HAP-1 (cell line): ENCODE measurements at regions not wholly inside any gene's neighbourhood (a gene's known extent, or its start where the extent isn't known, plus 50 kb on each side); places are given as distances from the start of the nearest gene placed in this dataset.
"Not testable (repeated sequence)": the region's sequence is repeated elsewhere in the genome, so short reads cannot be mapped to it uniquely, and the experiment has no call there.

Source experiments
- DNase-seq, 2 experiments: peaks; one replicate each; pipeline ENCODE4 v3.0.0-alpha.2; 2016 to 2020; ENCODE audit warnings: low spot score in 2 of 2
- H3K27me3 ChIP-seq: fragments of 250-450 bp; sonication (Bioruptor Pico); 2 replicates; pipeline ENCODE4 v1.5.1; 2020; ENCODE audit warnings: low read depth, mild to moderate bottlenecking, moderate library complexity
- H3K36me3 ChIP-seq: fragments of 250-450 bp; sonication (Bioruptor Pico); replicated peaks from 2 replicates; pipeline ENCODE4 v1.5.1; 2020; ENCODE audit warnings: mild to moderate bottlenecking
- H3K4me1 ChIP-seq: fragments of 250-450 bp; sonication (Bioruptor Pico); 2 replicates; pipeline ENCODE4 v1.5.1; 2020; ENCODE audit warnings: mild to moderate bottlenecking
- H3K4me3 ChIP-seq: fragments of 250-450 bp; sonication (Bioruptor Pico); 2 replicates; pipeline ENCODE4 v1.5.1; 2020; ENCODE audit warnings: mild to moderate bottlenecking, moderate library complexity
- H3K9me3 ChIP-seq: fragments of 250-450 bp; sonication (Bioruptor Pico); 2 replicates; pipeline ENCODE4 v1.5.1; 2020; ENCODE audit warnings: mild to moderate bottlenecking, moderate library complexity
- in situ Hi-C: fragments of 300-500 bp; cut with MboI; formaldehyde crosslinking; loops from 3 replicates; pipeline ENCODE4 v1.14.3; 2020; ENCODE audit warnings: low sequenced_read_pairs, inconsistent platforms, mixed read lengths

DNA sequence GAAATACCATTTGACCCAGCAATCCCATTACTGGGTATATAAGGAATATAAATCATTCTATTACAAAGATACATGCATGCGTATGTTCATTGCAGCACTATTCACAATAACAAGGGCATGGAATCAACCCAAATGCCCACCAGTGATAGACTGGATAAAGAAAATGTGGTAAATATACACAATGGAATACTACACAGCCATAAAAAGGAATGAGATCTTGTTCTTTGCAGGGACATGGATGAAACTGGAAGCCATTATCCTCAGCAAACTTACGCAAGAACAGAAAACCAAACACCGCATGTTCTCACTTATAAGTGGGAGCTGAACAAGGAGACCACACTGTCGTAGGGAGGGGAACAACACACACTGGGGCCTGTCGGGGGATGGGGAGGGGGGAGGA is 57.3 kb upstream of the PIP4K2A start:
- H3K9me3 ChIP-seq, H3K4me3 ChIP-seq, H3K4me1 ChIP-seq, H3K36me3 ChIP-seq, DNase-seq, H3K27me3 ChIP-seq, in situ Hi-C loops: not testable (repeated sequence)

DNA sequence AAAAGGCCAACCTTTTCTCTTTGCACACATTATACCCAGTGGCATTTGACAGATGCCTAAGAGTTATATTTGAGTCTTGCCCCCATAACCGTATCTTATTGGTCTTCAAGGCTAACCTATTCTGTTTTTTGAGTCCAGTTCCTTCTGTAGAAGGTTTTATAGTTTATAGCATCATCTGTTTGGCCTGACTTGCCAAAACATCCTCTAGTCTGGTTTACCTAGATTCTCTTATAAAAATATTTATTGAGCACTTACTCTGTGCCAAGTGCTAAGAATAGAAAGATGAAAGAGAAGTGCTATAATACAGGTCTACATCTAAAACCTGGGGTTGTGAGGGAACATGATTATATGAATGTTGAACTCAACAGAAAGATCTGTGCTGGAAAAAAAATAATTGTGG is 55.9 kb upstream of the PIP4K2A start:
- Histone ChIP-seq H3K36me3 (no peaks in the 10 kb centered on the region; the same call in 1 of the 2 replicates), H3K9me3 (no peaks in the 10 kb centered on the region), H3K4me3 (no peak overlapping the region), H3K4me1 (no peaks in the 10 kb centered on the region), H3K27me3 (no peaks in the 10 kb centered on the region)
- no peak for DNase-seq
- in situ Hi-C loops, result no loop called here

DNA sequence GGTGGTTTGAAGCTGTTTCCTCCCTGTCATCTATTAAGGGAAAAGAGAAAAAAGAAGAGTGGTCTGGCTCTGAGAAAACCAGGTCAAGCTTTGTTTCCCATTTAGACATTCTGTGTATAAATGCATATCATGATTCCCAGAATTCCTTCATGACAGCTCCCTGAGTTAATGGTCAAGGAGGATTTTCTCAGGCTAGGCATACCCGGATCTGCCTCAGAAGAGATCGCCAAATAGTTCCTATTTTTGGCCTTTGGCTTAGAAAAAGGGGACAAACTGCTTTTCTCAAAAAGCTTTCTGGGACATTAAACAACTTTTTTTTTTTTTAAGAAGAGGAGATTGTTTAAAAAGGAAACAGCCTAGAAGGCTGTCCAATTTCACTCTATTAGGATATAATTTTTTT is 53.5 kb upstream of the PIP4K2A start:
- in situ Hi-C loops, result no loop called here
- no peak for DNase-seq
- no peaks in the 10 kb centered on the region for H3K4me1 ChIP-seq
- H3K36me3 ChIP-seq, result no peaks in the 10 kb centered on the region; the same call in 1 of the 2 replicates
- H3K27me3 ChIP-seq, result no peaks in the 10 kb centered on the region
- H3K4me3 ChIP-seq, result no peak overlapping the region
- H3K9me3 ChIP-seq, result no peaks in the 10 kb centered on the region

DNA sequence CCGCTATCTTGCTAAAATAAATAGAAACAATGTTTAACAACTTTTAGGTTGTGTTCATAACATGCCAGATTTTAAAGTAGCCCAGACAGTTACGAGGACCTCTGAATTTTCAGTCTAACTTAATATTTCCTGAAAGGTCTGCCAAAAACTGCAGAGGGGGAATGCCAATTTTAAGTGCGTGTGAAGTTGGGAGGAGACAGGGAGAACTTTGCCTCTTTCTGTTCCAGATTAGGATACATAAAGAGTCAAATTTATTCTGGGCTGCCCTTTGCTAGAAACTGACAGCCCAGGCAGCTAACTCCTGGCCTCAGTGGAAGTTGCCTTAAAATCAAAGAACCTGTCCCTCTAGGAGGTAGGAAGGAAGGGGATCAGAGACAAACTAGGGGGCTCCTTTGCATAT is 52.3 kb upstream of the PIP4K2A start:
- no peak overlapping the region for H3K4me3 ChIP-seq
- no peaks in the 10 kb centered on the region for H3K9me3 ChIP-seq
- no peaks in the 10 kb centered on the region; the same call in 1 of the 2 replicates for H3K36me3 ChIP-seq
- H3K27me3 ChIP-seq, result no peaks in the 10 kb centered on the region
- DNase-seq, result no peak
- in situ Hi-C loops, result no loop called here
- H3K4me1 ChIP-seq, result no peaks in the 10 kb centered on the region

DNA sequence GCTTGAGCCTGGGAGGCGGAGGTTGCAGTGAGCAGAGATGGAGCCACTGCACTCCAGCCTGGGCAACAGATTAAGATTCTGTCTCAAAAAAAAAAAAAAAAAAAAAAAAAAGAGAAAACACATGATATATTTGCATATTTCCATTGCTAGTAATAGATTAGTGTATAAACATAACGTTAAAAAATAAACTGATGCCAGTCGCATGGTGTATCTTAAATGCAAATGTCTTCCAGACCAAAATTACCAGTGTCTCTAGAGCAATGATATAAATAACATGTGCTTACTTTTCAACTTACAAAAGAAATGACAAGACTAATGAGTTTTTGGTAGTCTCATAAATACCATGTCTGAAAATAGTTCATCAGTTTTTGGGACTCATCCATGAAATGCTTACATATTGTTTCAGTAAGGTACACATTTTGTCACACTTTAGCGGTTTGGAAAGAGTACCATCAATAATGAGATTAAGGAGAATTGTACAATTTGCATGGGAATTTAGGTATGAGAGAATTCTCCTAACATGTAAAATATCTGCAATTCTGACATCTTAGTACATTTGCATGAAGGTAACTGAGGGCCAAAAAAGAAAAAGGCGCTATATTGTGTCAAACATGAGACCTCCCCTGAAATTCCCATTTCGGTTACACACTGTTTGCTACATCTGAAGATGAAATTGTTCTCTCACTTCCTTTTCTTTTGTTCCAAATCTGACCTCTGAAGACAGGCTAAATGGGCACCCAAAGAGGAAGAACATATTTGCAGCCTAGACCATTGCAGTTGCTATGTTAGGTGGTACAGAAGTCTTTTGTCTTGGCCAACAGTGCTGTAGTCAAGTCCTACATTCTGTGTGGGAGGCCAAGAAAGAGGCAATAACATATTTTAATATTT is 51.5 kb upstream of the PIP4K2A start:
- in situ Hi-C loops, result no loop called here
- Histone ChIP-seq H3K27me3 (no peaks in the 10 kb centered on the region), H3K4me1 (no peaks in the 10 kb centered on the region), H3K4me3 (no peak overlapping the region), H3K36me3 (no peaks in the 10 kb centered on the region; the same call in 1 of the 2 replicates), H3K9me3 (no peaks in the 10 kb centered on the region)
- DNase-seq, result no peak

DNA sequence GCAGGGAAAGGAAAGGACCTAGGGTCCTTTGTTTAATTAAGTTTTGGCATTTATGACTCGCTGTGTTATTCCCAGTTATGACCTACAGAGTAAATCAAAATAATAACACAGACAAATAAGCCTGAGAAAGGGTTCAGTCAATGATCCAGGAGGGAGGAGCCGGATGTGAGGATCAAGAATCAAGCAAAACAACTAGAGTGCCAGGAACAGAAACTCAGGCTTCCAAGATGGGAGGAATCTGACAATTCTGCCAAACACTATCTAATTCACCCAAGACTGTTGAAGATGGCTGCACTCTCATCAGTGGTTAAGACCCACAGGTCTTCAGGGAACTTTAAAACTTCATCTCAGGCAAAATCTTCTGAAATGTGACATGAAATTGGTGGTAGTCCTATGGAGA is 50.3 kb upstream of the PIP4K2A start:
- Histone ChIP-seq H3K4me3 (no peak overlapping the region), H3K4me1 (no peaks in the 10 kb centered on the region), H3K27me3 (no peaks in the 10 kb centered on the region), H3K36me3 (no peaks in the 10 kb centered on the region), H3K9me3 (no peaks in the 10 kb centered on the region)
- in situ Hi-C loops, result no loop called here
- DNase-seq, result no peak
